ENCODE measurements at regions not wholly inside any gene's neighbourhood (a gene's known extent, or its start where the extent isn't known, plus 50 kb on each side); places are given as distances from the start of the nearest gene placed in this dataset.

DNA sequence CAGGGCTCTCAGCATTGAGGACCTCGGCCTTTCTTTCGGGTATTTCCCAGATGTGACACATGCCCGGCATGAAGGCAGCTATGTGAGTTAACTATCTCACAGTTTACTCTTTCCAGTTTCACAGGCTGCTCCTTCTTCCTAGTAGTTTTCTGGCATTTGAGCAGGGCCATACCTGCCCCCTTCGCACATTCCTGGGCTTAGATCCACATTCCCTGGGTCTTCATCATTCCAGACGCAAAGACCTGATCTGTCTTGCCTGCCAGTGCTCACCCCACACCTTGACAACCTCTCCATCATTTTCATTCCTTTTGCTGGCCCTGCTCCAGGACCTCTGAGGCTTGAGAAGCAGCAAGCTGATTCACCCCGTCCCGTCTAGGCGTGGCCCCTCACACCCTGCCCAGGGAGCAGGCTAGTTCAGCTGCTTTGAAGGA is 227.5 kb downstream of the WDR11 start:
- Mint-ChIP-seq H3K27me3 (ENCODE audit: unreplicated experiment) (peaks cover 12% of the 10 kb centered on the region), H3K27ac (ENCODE audit: unreplicated experiment) (peak overlapping the region; percentile 63), H3K4me1 (ENCODE audit: unreplicated experiment) (peaks cover 32% of the 10 kb centered on the region), H3K36me3 (ENCODE audit: unreplicated experiment) (no peaks in the 10 kb centered on the region), H3K4me3 (ENCODE audit: unreplicated experiment) (no peak overlapping the region), H3K9me3 (ENCODE audit: unreplicated experiment) (no peaks in the 10 kb centered on the region)
- TF ChIP-seq, protein P1, sequence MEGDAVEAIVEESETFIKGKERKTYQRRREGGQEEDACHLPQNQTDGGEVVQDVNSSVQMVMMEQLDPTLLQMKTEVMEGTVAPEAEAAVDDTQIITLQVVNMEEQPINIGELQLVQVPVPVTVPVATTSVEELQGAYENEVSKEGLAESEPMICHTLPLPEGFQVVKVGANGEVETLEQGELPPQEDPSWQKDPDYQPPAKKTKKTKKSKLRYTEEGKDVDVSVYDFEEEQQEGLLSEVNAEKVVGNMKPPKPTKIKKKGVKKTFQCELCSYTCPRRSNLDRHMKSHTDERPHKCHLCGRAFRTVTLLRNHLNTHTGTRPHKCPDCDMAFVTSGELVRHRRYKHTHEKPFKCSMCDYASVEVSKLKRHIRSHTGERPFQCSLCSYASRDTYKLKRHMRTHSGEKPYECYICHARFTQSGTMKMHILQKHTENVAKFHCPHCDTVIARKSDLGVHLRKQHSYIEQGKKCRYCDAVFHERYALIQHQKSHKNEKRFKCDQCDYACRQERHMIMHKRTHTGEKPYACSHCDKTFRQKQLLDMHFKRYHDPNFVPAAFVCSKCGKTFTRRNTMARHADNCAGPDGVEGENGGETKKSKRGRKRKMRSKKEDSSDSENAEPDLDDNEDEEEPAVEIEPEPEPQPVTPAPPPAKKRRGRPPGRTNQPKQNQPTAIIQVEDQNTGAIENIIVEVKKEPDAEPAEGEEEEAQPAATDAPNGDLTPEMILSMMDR (IDR thresholded peaks at IDR 0.05): no peak
- DNase-seq (ENCODE audit: extremely low spot score, unreplicated experiment): peak; percentile 57

DNA sequence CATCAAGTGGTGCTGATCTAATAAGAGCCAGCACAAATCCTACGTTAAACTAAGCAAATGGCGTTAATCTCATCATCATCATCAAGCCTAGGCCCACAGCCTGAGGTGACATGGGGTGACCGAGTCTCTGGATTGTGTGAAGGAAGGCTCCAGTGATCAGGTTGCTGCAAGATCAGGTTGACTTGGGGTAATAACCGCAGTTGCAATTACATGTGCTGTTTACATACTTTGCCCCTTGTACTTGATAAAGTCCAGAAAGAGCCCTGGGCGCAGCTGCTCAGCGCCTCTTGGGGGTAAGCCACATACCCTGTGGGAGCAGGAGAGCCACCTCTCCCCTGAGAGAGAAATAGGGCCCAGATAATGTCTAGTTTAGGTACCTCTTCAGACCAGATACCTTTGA is 228.1 kb downstream of the WDR11 start:
- DNase-seq (ENCODE audit: extremely low spot score, unreplicated experiment): peak; percentile 60
- no peaks in the 10 kb centered on the region for H3K9me3 Mint-ChIP-seq (ENCODE audit: unreplicated experiment)

DNA sequence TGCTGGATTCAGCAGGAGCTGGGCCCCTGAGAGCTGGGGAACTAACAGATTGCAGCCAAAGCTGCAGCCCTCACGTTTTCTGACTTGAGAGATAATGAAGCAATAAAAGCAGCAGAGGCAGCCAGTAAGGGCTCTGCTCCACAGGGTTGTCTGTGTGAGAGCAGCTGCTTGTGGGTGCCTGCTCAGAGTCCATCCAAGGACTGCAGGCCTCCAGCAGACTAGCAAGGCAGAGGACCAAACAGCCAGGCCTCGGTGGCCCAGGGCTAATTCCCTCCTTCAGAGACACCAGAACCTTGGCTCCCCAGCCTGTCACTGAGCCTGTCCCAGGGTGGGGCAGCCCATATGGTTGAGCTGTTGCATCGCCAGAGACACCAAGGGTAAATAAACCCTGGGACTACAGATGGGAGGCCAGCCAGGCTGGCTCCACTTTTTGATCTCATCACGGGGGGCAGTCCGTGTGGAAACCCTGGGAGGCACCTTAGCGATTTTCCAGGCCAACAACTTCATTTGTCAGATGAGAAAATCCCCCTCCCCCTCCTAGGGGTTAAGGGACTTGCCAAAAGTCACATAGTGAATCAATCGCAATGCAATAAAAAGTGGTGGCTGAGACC is 229.2 kb downstream of the WDR11 start:
- no peak overlapping the region for H3K27ac Mint-ChIP-seq (ENCODE audit: unreplicated experiment)
- peaks cover 32% of the 10 kb centered on the region for H3K4me1 Mint-ChIP-seq (ENCODE audit: unreplicated experiment)
- H3K36me3 Mint-ChIP-seq (ENCODE audit: unreplicated experiment): no peaks in the 10 kb centered on the region
- peaks cover 12% of the 10 kb centered on the region for H3K27me3 Mint-ChIP-seq (ENCODE audit: unreplicated experiment)
- no peaks in the 10 kb centered on the region for H3K9me3 Mint-ChIP-seq (ENCODE audit: unreplicated experiment)
- DNase-seq (ENCODE audit: extremely low spot score, unreplicated experiment): peak; percentile 60
- TF ChIP-seq, protein P1 (IDR thresholded peaks at IDR 0.05): no peak
- no peak overlapping the region for H3K4me3 Mint-ChIP-seq (ENCODE audit: unreplicated experiment)

More for the DNA sequence above, 228.1 kb downstream of the WDR11 start:
- H3K4me1 Mint-ChIP-seq (ENCODE audit: unreplicated experiment): peaks cover 32% of the 10 kb centered on the region
- H3K36me3 Mint-ChIP-seq (ENCODE audit: unreplicated experiment): no peaks in the 10 kb centered on the region
- no peak overlapping the region for H3K27ac Mint-ChIP-seq (ENCODE audit: unreplicated experiment)
- TF ChIP-seq, protein P1 (IDR thresholded peaks at IDR 0.05): no peak
- no peak overlapping the region for H3K4me3 Mint-ChIP-seq (ENCODE audit: unreplicated experiment)
- peaks cover 12% of the 10 kb centered on the region for H3K27me3 Mint-ChIP-seq (ENCODE audit: unreplicated experiment)

DNA sequence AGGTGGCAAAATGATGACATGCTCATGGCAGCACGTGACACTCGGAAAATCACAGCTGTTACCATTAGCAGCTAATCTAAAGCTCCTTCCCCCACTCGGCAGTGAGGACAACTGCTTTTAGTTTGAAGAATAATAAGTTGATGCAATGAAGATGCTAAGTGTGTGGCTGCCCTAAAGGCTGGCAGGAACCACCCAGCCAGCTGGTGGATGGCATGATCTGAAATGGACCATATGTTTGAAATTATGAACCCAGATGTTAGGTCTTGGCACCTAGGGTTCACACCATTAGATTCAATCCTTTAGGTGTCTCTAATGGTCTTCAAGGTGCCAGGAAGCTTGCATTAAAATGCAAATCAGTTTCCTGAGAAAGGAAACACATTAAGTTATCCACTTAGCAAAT is 230.1 kb downstream of the WDR11 start:
- Mint-ChIP-seq H3K4me3 (ENCODE audit: unreplicated experiment) (no peak overlapping the region), H3K27me3 (ENCODE audit: unreplicated experiment) (peaks cover 12% of the 10 kb centered on the region), H3K36me3 (ENCODE audit: unreplicated experiment) (no peaks in the 10 kb centered on the region), H3K9me3 (ENCODE audit: unreplicated experiment) (no peaks in the 10 kb centered on the region), H3K4me1 (ENCODE audit: unreplicated experiment) (peaks cover 26% of the 10 kb centered on the region), H3K27ac (ENCODE audit: unreplicated experiment) (no peak overlapping the region)
- TF ChIP-seq, protein P1 (IDR thresholded peaks at IDR 0.05): no peak
- no peak for DNase-seq (ENCODE audit: extremely low spot score, unreplicated experiment)

DNA sequence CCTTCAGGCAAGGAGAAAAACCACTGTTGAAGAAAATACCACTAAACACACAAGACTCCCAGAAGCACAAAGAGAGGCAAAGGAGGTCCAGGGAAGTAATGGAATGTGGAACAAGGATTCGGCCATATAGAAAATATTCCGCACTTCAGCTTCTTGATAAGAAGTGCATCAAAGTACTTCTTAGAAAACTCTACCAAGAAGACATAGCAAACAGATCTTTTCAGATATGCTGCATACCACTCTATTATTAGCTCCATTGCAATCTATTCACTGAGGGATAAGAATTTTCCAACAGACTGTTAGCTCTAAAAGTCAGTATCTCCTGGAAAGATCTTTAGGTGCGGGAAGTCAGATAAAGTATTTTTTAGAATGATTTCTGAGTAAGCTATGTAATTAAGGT is 231.8 kb downstream of the WDR11 start:
- no peaks in the 10 kb centered on the region for H3K9me3 Mint-ChIP-seq (ENCODE audit: unreplicated experiment)
- peaks cover 9% of the 10 kb centered on the region for H3K4me1 Mint-ChIP-seq (ENCODE audit: unreplicated experiment)
- DNase-seq (ENCODE audit: extremely low spot score, unreplicated experiment): no peak
- H3K4me3 Mint-ChIP-seq (ENCODE audit: unreplicated experiment): no peak overlapping the region
- no peak overlapping the region for H3K27ac Mint-ChIP-seq (ENCODE audit: unreplicated experiment)
- no peaks in the 10 kb centered on the region for H3K36me3 Mint-ChIP-seq (ENCODE audit: unreplicated experiment)
- TF ChIP-seq, protein P1 (IDR thresholded peaks at IDR 0.05): no peak
- peaks cover 12% of the 10 kb centered on the region for H3K27me3 Mint-ChIP-seq (ENCODE audit: unreplicated experiment)
